ENCODE measurements at regions not wholly inside any gene's neighbourhood (a gene's known extent, or its start where the extent isn't known, plus 50 kb on each side); places are given as distances from the start of the nearest gene placed in this dataset.
"Not testable (repeated sequence)": the region's sequence is repeated elsewhere in the genome, so short reads cannot be mapped to it uniquely, and the experiment has no call there.

- not testable (repeated sequence) for H3K36me3 ChIP-seq (ENCODE audit: control insufficient read depth, insufficient read depth, low read length); H3K9me3 ChIP-seq (ENCODE audit: control insufficient read depth, low read length); H3K27ac ChIP-seq (ENCODE audit: low read depth, low read length, severe bottlenecking); H3K4me1 ChIP-seq (ENCODE audit: control insufficient read depth, insufficient read depth, low read length, poor library complexity, severe bottlenecking); H3K4me3 ChIP-seq (ENCODE audit: extremely low read depth, insufficient read depth, low read length, poor library complexity, severe bottlenecking)
- no CpG with 5 or more reads among the region's 2 CpGs for WGBS, 2 experiments (ENCODE audit: insufficient coverage in 2 of 2)
Observed at GRCh38 chr1:206287759-206288158, 84.4 kb downstream of the SRGAP2 start.

- no CpG with 5 or more reads among the region's 3 CpGs for WGBS, 2 experiments (ENCODE audit: insufficient coverage in 2 of 2)
- H3K4me1 ChIP-seq (ENCODE audit: control insufficient read depth, insufficient read depth, low read length, poor library complexity, severe bottlenecking); H3K9me3 ChIP-seq (ENCODE audit: control insufficient read depth, low read length); H3K36me3 ChIP-seq (ENCODE audit: control insufficient read depth, insufficient read depth, low read length); H3K27ac ChIP-seq (ENCODE audit: low read depth, low read length, severe bottlenecking); H3K4me3 ChIP-seq (ENCODE audit: extremely low read depth, insufficient read depth, low read length, poor library complexity, severe bottlenecking): not testable (repeated sequence)
Observed at GRCh38 chr1:206288453-206288852, 85.1 kb downstream of the SRGAP2 start.

- H3K9me3 ChIP-seq (ENCODE audit: control insufficient read depth, low read length); H3K4me3 ChIP-seq (ENCODE audit: extremely low read depth, insufficient read depth, low read length, poor library complexity, severe bottlenecking); H3K27ac ChIP-seq (ENCODE audit: low read depth, low read length, severe bottlenecking); H3K36me3 ChIP-seq (ENCODE audit: control insufficient read depth, insufficient read depth, low read length); H3K4me1 ChIP-seq (ENCODE audit: control insufficient read depth, insufficient read depth, low read length, poor library complexity, severe bottlenecking): not testable (repeated sequence)
- WGBS, 2 experiments (ENCODE audit: insufficient coverage in 2 of 2), result no CpG with 5 or more reads among the region's 5 CpGs
Observed at GRCh38 chr1:206297145-206298031, 94.0 kb downstream of the SRGAP2 start.

- H3K9me3 ChIP-seq (ENCODE audit: control insufficient read depth, low read length); H3K4me1 ChIP-seq (ENCODE audit: control insufficient read depth, insufficient read depth, low read length, poor library complexity, severe bottlenecking); H3K36me3 ChIP-seq (ENCODE audit: control insufficient read depth, insufficient read depth, low read length); H3K4me3 ChIP-seq (ENCODE audit: extremely low read depth, insufficient read depth, low read length, poor library complexity, severe bottlenecking); H3K27ac ChIP-seq (ENCODE audit: low read depth, low read length, severe bottlenecking): not testable (repeated sequence)
- WGBS, 2 experiments (ENCODE audit: insufficient coverage in 2 of 2), result no CpG with 5 or more reads among the region's 4 CpGs
Observed at GRCh38 chr1:206298032-206298392, 94.7 kb downstream of the SRGAP2 start.

- not testable (repeated sequence) for H3K27ac ChIP-seq (ENCODE audit: low read depth, low read length, severe bottlenecking); H3K36me3 ChIP-seq (ENCODE audit: control insufficient read depth, insufficient read depth, low read length); H3K9me3 ChIP-seq (ENCODE audit: control insufficient read depth, low read length); H3K4me3 ChIP-seq (ENCODE audit: extremely low read depth, insufficient read depth, low read length, poor library complexity, severe bottlenecking); H3K4me1 ChIP-seq (ENCODE audit: control insufficient read depth, insufficient read depth, low read length, poor library complexity, severe bottlenecking)
- WGBS, 2 experiments (ENCODE audit: insufficient coverage in 2 of 2), result no CpG with 5 or more reads among the region's 5 CpGs
Observed at GRCh38 chr1:206299181-206299791, 95.9 kb downstream of the SRGAP2 start.

DNA sequence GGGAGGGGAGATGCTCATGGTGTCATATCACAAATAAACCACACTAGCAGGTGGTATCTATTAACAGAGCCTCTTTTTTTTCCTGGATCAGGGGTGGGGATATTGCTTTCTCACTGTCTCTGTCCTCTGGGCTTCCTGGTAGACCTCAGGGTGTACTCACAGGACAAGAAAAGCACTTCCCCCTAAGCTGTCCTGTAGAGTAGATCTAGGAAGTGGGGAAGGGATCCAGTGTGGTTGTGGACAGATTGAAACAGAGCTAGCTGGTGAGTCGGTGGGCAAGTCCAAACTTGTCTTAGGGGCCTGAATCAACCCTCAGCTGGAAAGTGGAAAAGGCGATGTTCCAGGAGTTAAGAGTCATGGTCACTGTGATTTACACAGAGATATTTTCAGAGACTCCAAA is 96.6 kb downstream of the SRGAP2 start:
- not testable (repeated sequence) for H3K4me1 ChIP-seq (ENCODE audit: control insufficient read depth, insufficient read depth, low read length, poor library complexity, severe bottlenecking); H3K9me3 ChIP-seq (ENCODE audit: control insufficient read depth, low read length); H3K27ac ChIP-seq (ENCODE audit: low read depth, low read length, severe bottlenecking); H3K36me3 ChIP-seq (ENCODE audit: control insufficient read depth, insufficient read depth, low read length); H3K4me3 ChIP-seq (ENCODE audit: extremely low read depth, insufficient read depth, low read length, poor library complexity, severe bottlenecking)
- no CpG with 5 or more reads among the region's 2 CpGs for WGBS, 2 experiments (ENCODE audit: insufficient coverage in 2 of 2)

GRCh38 chr1:206302056-206302455 is 98.7 kb downstream of the SRGAP2 start:
- not testable (repeated sequence) for H3K9me3 ChIP-seq (ENCODE audit: control insufficient read depth, low read length)

DNA sequence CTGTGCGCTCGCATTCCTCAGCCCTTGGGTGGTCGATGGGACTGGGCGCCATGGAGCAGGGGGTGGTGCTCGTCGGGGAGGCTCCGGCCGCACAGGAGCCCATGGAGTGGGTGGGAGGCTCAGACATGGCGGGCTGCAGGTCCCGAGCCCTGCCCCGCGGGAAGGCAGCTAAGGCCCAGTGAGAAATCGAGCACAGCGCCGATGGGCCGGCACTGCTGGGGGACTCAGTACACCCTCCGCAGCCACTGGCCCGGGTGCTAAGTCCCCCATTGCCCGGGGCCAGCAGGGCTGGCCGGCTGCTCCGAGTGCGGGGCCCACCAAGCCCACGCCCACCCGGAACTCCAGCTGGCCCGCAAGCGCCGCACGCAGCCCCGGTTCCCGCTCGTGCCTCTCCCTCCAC is 104.1 kb downstream of the SRGAP2 start:
- H3K27ac ChIP-seq (ENCODE audit: low read depth, low read length, severe bottlenecking); H3K4me3 ChIP-seq (ENCODE audit: extremely low read depth, insufficient read depth, low read length, poor library complexity, severe bottlenecking); H3K4me1 ChIP-seq (ENCODE audit: control insufficient read depth, insufficient read depth, low read length, poor library complexity, severe bottlenecking); H3K9me3 ChIP-seq (ENCODE audit: control insufficient read depth, low read length): not testable (repeated sequence)
- WGBS, 2 experiments (ENCODE audit: insufficient coverage in 2 of 2), result no CpG with 5 or more reads among the region's 31 CpGs
- H3K36me3 ChIP-seq (ENCODE audit: control insufficient read depth, insufficient read depth, low read length), result peaks cover 10% of the 10 kb centered on the region

More at GRCh38 chr1:206302056-206302455, 98.7 kb downstream of the SRGAP2 start:
- H3K27ac ChIP-seq (ENCODE audit: low read depth, low read length, severe bottlenecking); H3K4me1 ChIP-seq (ENCODE audit: control insufficient read depth, insufficient read depth, low read length, poor library complexity, severe bottlenecking); H3K4me3 ChIP-seq (ENCODE audit: extremely low read depth, insufficient read depth, low read length, poor library complexity, severe bottlenecking): not testable (repeated sequence)
- H3K36me3 ChIP-seq (ENCODE audit: control insufficient read depth, insufficient read depth, low read length), result peaks cover 10% of the 10 kb centered on the region
- no CpG with 5 or more reads among the region's 1 CpG for WGBS, 2 experiments (ENCODE audit: insufficient coverage in 2 of 2)

DNA sequence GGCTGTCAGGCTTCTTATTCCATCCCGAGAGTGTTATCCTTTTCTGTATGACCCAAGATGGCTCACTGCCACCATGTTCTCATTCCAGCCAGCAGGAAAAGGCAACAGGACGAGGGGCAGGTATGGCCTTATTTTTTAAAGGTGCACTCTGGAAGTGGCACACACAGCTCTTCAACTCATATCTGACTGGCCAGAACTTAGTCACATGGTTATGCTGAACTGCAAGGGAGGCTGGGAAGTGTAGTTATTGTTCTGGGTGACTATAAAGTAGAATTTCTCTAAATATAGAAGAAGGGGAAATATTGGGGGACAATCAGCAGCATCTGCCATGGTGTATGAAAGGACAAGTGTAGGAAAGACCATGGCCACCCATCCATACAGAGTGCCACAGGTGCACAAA is 107.6 kb downstream of the SRGAP2 start:
- not testable (repeated sequence) for H3K9me3 ChIP-seq (ENCODE audit: control insufficient read depth, low read length); H3K27ac ChIP-seq (ENCODE audit: low read depth, low read length, severe bottlenecking); H3K4me3 ChIP-seq (ENCODE audit: extremely low read depth, insufficient read depth, low read length, poor library complexity, severe bottlenecking); H3K36me3 ChIP-seq (ENCODE audit: control insufficient read depth, insufficient read depth, low read length); H3K4me1 ChIP-seq (ENCODE audit: control insufficient read depth, insufficient read depth, low read length, poor library complexity, severe bottlenecking)
- no CpG with 5 or more reads among the region's 2 CpGs for WGBS, 2 experiments (ENCODE audit: insufficient coverage in 2 of 2)

DNA sequence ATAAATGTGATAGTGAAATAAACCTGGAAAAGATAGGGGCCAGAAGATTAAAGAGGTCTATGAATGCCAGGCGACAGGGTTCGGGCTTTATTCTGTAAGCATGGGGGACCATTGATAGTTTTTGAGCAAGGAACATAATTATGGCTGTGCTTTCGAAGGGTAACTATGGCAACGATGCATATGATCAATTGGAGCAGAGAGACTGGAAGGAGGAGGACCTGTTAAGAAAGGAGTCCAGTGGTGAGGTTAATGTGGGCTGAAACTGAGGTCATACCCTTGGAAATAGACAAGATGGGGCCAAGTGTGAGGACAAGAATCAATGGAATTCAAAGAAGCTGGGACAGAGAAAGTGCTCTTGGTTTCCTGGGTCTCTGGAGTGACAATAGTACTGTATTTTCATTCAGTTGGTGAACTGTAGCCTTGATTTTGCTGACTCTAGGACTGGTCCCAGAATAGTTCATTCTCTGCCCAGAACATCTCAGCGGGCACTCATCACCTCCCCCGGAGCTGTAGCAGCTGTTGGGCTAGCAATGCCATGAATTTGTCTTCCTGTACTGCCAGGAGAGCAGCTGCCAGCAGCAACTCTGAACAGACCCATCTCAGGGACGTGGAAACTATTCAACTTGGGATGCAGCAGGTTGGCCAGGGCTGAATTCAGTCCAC is 108.4 kb downstream of the SRGAP2 start:
- H3K36me3 ChIP-seq (ENCODE audit: control insufficient read depth, insufficient read depth, low read length); H3K9me3 ChIP-seq (ENCODE audit: control insufficient read depth, low read length); H3K27ac ChIP-seq (ENCODE audit: low read depth, low read length, severe bottlenecking); H3K4me1 ChIP-seq (ENCODE audit: control insufficient read depth, insufficient read depth, low read length, poor library complexity, severe bottlenecking); H3K4me3 ChIP-seq (ENCODE audit: extremely low read depth, insufficient read depth, low read length, poor library complexity, severe bottlenecking): not testable (repeated sequence)
- WGBS, 2 experiments (ENCODE audit: insufficient coverage in 2 of 2), result no CpG with 5 or more reads among the region's 7 CpGs

DNA sequence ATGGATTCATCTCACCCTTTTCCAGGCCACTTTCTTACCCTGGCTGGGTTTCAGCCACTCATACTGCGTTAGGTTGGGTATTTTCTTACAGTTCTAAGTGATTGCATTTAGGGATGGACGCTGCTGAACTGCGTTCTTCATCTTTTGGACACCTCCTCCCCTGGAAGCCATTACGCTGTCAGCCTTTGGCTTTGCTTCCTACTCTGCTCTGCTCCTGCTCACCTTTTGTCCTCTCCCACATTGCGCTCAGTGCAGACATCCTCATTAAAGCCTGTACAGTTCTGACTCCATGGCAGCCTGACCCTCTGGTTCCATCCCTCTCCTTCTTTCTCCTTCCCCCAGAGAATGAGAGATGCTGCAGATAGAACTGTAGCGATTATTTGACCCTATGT is 108.9 kb downstream of the SRGAP2 start:
- no CpG with 5 or more reads among the region's 6 CpGs for WGBS, 2 experiments (ENCODE audit: insufficient coverage in 2 of 2)

More for the DNA sequence above, 108.9 kb downstream of the SRGAP2 start:
- H3K4me3 ChIP-seq (ENCODE audit: extremely low read depth, insufficient read depth, low read length, poor library complexity, severe bottlenecking); H3K36me3 ChIP-seq (ENCODE audit: control insufficient read depth, insufficient read depth, low read length); H3K4me1 ChIP-seq (ENCODE audit: control insufficient read depth, insufficient read depth, low read length, poor library complexity, severe bottlenecking); H3K9me3 ChIP-seq (ENCODE audit: control insufficient read depth, low read length); H3K27ac ChIP-seq (ENCODE audit: low read depth, low read length, severe bottlenecking): not testable (repeated sequence)
